ENCODE measurements at regions not wholly inside any gene's neighbourhood (a gene's known extent, or its start where the extent isn't known, plus 50 kb on each side); places are given as distances from the start of the nearest gene placed in this dataset.
"Not testable (repeated sequence)": the region's sequence is repeated elsewhere in the genome, so short reads cannot be mapped to it uniquely, and the experiment has no call there.

DNA sequence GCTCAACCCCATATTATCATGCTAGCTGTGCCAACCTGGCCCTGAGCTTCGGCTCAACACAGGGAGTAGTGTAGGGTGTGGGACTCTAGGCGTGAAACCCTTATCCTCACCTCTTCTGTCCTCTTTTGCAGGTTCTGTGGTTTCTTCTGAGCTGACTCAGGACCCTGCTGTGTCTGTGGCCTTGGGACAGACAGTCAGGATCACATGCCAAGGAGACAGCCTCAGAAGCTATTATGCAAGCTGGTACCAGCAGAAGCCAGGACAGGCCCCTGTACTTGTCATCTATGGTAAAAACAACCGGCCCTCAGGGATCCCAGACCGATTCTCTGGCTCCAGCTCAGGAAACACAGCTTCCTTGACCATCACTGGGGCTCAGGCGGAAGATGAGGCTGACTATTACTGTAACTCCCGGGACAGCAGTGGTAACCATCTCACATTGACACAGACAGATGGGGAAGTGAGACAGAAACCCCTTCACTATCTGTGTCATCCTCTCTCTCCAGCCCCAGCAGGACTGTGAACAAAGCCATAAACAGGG, 76.4 kb downstream of the GGTLC2 start:
- H3K27ac ChIP-seq (ENCODE audit: low read length), result no peak overlapping the region
- H3K4me1 ChIP-seq (ENCODE audit: control insufficient read depth, low read depth, low read length), result no peaks in the 10 kb centered on the region
- H3K9me3 ChIP-seq (ENCODE audit: control insufficient read depth, low read depth, low read length), result no peaks in the 10 kb centered on the region
- no peaks in the 10 kb centered on the region for H3K36me3 ChIP-seq (ENCODE audit: control insufficient read depth, low read depth, low read length)
- H3K4me3 ChIP-seq (ENCODE audit: low read length), result no peak overlapping the region
- H3K9ac ChIP-seq (ENCODE audit: low read length), result no peak overlapping the region
- peaks cover 78% of the 10 kb centered on the region for H3K27me3 ChIP-seq (ENCODE audit: control insufficient read depth, insufficient read depth, low read length)

- Histone ChIP-seq H3K9ac (ENCODE audit: low read length) (no peak overlapping the region), H3K27me3 (ENCODE audit: control insufficient read depth, insufficient read depth, low read length) (peaks cover 80% of the 10 kb centered on the region), H3K4me1 (ENCODE audit: control insufficient read depth, low read depth, low read length) (no peaks in the 10 kb centered on the region), H3K9me3 (ENCODE audit: control insufficient read depth, low read depth, low read length) (no peaks in the 10 kb centered on the region), H3K36me3 (ENCODE audit: control insufficient read depth, low read depth, low read length) (no peaks in the 10 kb centered on the region), H3K27ac (ENCODE audit: low read length) (no peak overlapping the region), H3K4me3 (ENCODE audit: low read length) (no peak overlapping the region)
These were observed 77.4 kb downstream of the GGTLC2 start for GRCh38 chr22:22721681-22722354.

- peaks cover 59% of the 10 kb centered on the region for H3K27me3 ChIP-seq (ENCODE audit: control insufficient read depth, insufficient read depth, low read length)
- H3K9me3 ChIP-seq (ENCODE audit: control insufficient read depth, low read depth, low read length), result no peaks in the 10 kb centered on the region
- no peaks in the 10 kb centered on the region for H3K36me3 ChIP-seq (ENCODE audit: control insufficient read depth, low read depth, low read length)
- H3K4me3 ChIP-seq (ENCODE audit: low read length), result no peak overlapping the region
- no peaks in the 10 kb centered on the region for H3K4me1 ChIP-seq (ENCODE audit: control insufficient read depth, low read depth, low read length)
- no peak overlapping the region for H3K9ac ChIP-seq (ENCODE audit: low read length)
- H3K27ac ChIP-seq (ENCODE audit: low read length), result no peak overlapping the region
These were observed 84.0 kb downstream of the GGTLC2 start for GRCh38 chr22:22728382-22728781.

DNA sequence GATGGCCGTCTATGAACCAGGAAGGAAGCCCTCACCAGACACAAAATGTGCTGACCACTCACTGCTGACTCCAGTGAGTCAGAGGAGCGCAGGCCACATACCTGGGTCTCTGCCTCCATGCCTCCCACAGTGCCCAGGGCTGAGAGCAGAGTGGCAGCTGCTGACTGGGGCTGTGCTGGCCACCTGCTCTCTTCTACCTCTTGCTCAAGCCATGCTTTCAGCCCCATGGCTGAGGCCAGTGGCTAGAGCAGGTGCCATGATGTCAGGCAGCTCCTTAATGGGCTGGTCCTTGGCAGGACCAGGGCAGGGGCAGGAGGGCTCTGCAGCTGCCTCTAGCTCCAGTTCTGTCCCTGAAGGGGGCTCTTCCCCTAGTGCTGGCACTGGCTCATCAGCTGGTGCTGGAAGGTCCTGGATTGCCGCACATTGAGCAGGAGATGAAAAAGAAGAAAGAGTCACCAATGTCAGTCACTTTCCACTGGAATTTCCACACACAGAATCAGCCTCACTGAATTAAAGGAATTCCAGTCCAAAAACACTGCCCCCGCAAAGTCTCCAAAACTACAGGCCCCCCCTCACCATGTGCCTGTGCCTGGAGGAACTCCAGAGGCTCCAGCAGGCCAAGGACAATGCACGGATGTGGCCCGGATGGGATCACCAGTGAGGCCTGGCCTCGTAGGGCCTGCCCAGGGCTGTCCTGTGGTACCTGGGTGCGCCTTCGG, 86.4 kb downstream of the GGTLC2 start:
- no peaks in the 10 kb centered on the region for H3K9me3 ChIP-seq (ENCODE audit: control insufficient read depth, low read depth, low read length)
- H3K36me3 ChIP-seq (ENCODE audit: control insufficient read depth, low read depth, low read length), result no peaks in the 10 kb centered on the region
- H3K4me1 ChIP-seq (ENCODE audit: control insufficient read depth, low read depth, low read length), result no peaks in the 10 kb centered on the region
- no peak overlapping the region for H3K9ac ChIP-seq (ENCODE audit: low read length)
- H3K4me3 ChIP-seq (ENCODE audit: low read length), result no peak overlapping the region
- peaks cover 44% of the 10 kb centered on the region for H3K27me3 ChIP-seq (ENCODE audit: control insufficient read depth, insufficient read depth, low read length)
- H3K27ac ChIP-seq (ENCODE audit: low read length), result no peak overlapping the region

- Histone ChIP-seq H3K27me3 (ENCODE audit: control insufficient read depth, insufficient read depth, low read length) (peaks cover 42% of the 10 kb centered on the region), H3K36me3 (ENCODE audit: control insufficient read depth, low read depth, low read length) (no peaks in the 10 kb centered on the region), H3K9ac (ENCODE audit: low read length) (no peak overlapping the region), H3K27ac (ENCODE audit: low read length) (no peak overlapping the region), H3K4me3 (ENCODE audit: low read length) (no peak overlapping the region), H3K9me3 (ENCODE audit: control insufficient read depth, low read depth, low read length) (no peaks in the 10 kb centered on the region), H3K4me1 (ENCODE audit: control insufficient read depth, low read depth, low read length) (no peaks in the 10 kb centered on the region)
These were observed 86.9 kb downstream of the GGTLC2 start for GRCh38 chr22:22731374-22731676.

GRCh38 chr22:22733006-22733405, 88.6 kb downstream of the GGTLC2 start:
- not testable (repeated sequence) for H3K9me3 ChIP-seq (ENCODE audit: control insufficient read depth, low read depth, low read length); H3K9ac ChIP-seq (ENCODE audit: low read length); H3K4me1 ChIP-seq (ENCODE audit: control insufficient read depth, low read depth, low read length); H3K4me3 ChIP-seq (ENCODE audit: low read length); H3K36me3 ChIP-seq (ENCODE audit: control insufficient read depth, low read depth, low read length); H3K27ac ChIP-seq (ENCODE audit: low read length)
- peaks cover 43% of the 10 kb centered on the region for H3K27me3 ChIP-seq (ENCODE audit: control insufficient read depth, insufficient read depth, low read length)

DNA sequence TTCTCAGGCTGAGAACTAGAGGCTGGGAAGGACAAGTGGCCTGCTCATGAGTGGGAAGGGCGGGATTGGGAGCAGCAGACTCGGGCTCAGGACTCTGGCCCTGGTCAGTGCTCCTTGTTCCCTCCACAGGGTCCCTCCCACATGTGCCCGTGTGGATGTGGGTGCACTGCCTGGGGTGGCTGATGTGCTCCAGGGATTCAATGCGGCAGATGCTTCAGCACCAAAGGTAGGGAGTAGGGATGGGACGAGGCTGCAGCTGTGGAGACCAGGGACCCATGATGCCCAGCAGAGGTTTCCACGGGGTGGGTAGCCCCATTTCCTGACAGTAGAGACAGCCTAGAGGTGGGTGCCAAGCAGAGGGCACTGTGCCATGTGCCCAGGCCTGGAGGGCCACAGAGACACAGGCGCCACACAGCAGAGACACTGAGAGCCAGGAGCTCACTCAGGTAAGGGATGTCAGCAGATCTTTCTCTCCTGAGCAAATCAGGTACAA, 89.5 kb downstream of the GGTLC2 start:
- Histone ChIP-seq H3K36me3 (ENCODE audit: control insufficient read depth, low read depth, low read length) (no peaks in the 10 kb centered on the region), H3K4me3 (ENCODE audit: low read length) (no peak overlapping the region), H3K4me1 (ENCODE audit: control insufficient read depth, low read depth, low read length) (no peaks in the 10 kb centered on the region), H3K9me3 (ENCODE audit: control insufficient read depth, low read depth, low read length) (no peaks in the 10 kb centered on the region), H3K27me3 (ENCODE audit: control insufficient read depth, insufficient read depth, low read length) (peaks cover 38% of the 10 kb centered on the region), H3K27ac (ENCODE audit: low read length) (no peak overlapping the region), H3K9ac (ENCODE audit: low read length) (no peak overlapping the region)

GRCh38 chr22:22734395-22735272, 90.2 kb downstream of the GGTLC2 start:
- H3K4me1 ChIP-seq (ENCODE audit: control insufficient read depth, low read depth, low read length); H3K9me3 ChIP-seq (ENCODE audit: control insufficient read depth, low read depth, low read length): not testable (repeated sequence)

GRCh38 chr22:22735276-22735675, 90.9 kb downstream of the GGTLC2 start:
- H3K4me3 ChIP-seq (ENCODE audit: low read length); H3K9ac ChIP-seq (ENCODE audit: low read length); H3K9me3 ChIP-seq (ENCODE audit: control insufficient read depth, low read depth, low read length); H3K4me1 ChIP-seq (ENCODE audit: control insufficient read depth, low read depth, low read length); H3K36me3 ChIP-seq (ENCODE audit: control insufficient read depth, low read depth, low read length); H3K27ac ChIP-seq (ENCODE audit: low read length): not testable (repeated sequence)
- peaks cover 40% of the 10 kb centered on the region for H3K27me3 ChIP-seq (ENCODE audit: control insufficient read depth, insufficient read depth, low read length)

More at GRCh38 chr22:22734395-22735272, 90.2 kb downstream of the GGTLC2 start:
- H3K9ac ChIP-seq (ENCODE audit: low read length); H3K4me3 ChIP-seq (ENCODE audit: low read length); H3K27ac ChIP-seq (ENCODE audit: low read length); H3K36me3 ChIP-seq (ENCODE audit: control insufficient read depth, low read depth, low read length): not testable (repeated sequence)
- peaks cover 35% of the 10 kb centered on the region for H3K27me3 ChIP-seq (ENCODE audit: control insufficient read depth, insufficient read depth, low read length)

- H3K9ac ChIP-seq (ENCODE audit: low read length), result no peak overlapping the region
- H3K9me3 ChIP-seq (ENCODE audit: control insufficient read depth, low read depth, low read length), result no peaks in the 10 kb centered on the region
- no peaks in the 10 kb centered on the region for H3K36me3 ChIP-seq (ENCODE audit: control insufficient read depth, low read depth, low read length)
- H3K4me1 ChIP-seq (ENCODE audit: control insufficient read depth, low read depth, low read length), result no peaks in the 10 kb centered on the region
- H3K4me3 ChIP-seq (ENCODE audit: low read length), result no peak overlapping the region
- no peak overlapping the region for H3K27ac ChIP-seq (ENCODE audit: low read length)
- peaks cover 47% of the 10 kb centered on the region for H3K27me3 ChIP-seq (ENCODE audit: control insufficient read depth, insufficient read depth, low read length)
These were observed 91.5 kb downstream of the GGTLC2 start for GRCh38 chr22:22735695-22736611.
